Bronchial epithelial cell (primary cell): ENCODE measurements at regions not wholly inside any gene's neighbourhood (a gene's known extent, or its start where the extent isn't known, plus 50 kb on each side); places are given as distances from the start of the nearest gene placed in this dataset.
"Not testable (repeated sequence)": the region's sequence is repeated elsewhere in the genome, so short reads cannot be mapped to it uniquely, and the experiment has no call there.

Source experiments
- DNase-seq: peaks from one replicate; pipeline ENCODE4 v3.0.0-alpha.2; 2010; ENCODE audit warnings: low read depth
- FAIRE-seq: peaks from 2 replicates; lab custom pipeline; 2011; peaks lifted over from hg19 to GRCh38; lab: Jason Lieb, UNC
- H3K27me3 ChIP-seq: 2 replicates; pipeline ENCODE4 v1.5.1; 2011; ENCODE audit warnings: low read length; ENCODE audit not compliant: control insufficient read depth, insufficient read depth
- H3K36me3 ChIP-seq: 2 replicates; pipeline ENCODE4 v1.5.1; 2011; ENCODE audit warnings: low read length; ENCODE audit not compliant: control insufficient read depth, insufficient read depth
- H3K4me3 ChIP-seq: 2 replicates; pipeline ENCODE4 v1.5.1; 2011; ENCODE audit warnings: mild to moderate bottlenecking, low read depth, low read length, control low read depth
- TF ChIP-seq, protein P1 (sequence below): IDR thresholded peaks from 2 replicates; pipeline ENCODE4 v1.5.1; 2011; ENCODE audit warnings: mild to moderate bottlenecking, moderate library complexity, low read length, control low read depth, inconsistent platforms; ENCODE audit not compliant: insufficient read depth, severe bottlenecking

DNA sequence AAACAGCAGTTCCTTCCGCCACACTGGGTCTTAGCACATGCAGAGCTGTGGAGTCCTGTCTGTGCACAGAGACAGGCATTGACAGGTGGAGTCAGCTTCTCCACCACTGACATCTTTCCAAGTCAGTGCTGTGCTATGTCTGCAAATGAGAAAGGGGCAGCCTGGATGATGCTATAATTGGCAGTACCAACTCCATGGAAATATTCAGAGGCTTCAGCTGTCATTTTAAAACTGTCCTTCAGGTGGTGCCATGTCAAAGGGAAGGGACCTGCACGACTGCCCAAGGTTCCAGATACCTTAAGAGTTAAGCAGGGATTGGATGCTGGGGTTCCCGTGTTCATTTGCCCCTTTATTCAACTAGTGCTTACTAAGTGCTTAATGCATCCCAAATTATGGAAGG is 258.0 kb upstream of the PRKCQ start:
- TF ChIP-seq, protein P1, sequence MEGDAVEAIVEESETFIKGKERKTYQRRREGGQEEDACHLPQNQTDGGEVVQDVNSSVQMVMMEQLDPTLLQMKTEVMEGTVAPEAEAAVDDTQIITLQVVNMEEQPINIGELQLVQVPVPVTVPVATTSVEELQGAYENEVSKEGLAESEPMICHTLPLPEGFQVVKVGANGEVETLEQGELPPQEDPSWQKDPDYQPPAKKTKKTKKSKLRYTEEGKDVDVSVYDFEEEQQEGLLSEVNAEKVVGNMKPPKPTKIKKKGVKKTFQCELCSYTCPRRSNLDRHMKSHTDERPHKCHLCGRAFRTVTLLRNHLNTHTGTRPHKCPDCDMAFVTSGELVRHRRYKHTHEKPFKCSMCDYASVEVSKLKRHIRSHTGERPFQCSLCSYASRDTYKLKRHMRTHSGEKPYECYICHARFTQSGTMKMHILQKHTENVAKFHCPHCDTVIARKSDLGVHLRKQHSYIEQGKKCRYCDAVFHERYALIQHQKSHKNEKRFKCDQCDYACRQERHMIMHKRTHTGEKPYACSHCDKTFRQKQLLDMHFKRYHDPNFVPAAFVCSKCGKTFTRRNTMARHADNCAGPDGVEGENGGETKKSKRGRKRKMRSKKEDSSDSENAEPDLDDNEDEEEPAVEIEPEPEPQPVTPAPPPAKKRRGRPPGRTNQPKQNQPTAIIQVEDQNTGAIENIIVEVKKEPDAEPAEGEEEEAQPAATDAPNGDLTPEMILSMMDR: peak; percentile 41
- FAIRE-seq: no peak

DNA sequence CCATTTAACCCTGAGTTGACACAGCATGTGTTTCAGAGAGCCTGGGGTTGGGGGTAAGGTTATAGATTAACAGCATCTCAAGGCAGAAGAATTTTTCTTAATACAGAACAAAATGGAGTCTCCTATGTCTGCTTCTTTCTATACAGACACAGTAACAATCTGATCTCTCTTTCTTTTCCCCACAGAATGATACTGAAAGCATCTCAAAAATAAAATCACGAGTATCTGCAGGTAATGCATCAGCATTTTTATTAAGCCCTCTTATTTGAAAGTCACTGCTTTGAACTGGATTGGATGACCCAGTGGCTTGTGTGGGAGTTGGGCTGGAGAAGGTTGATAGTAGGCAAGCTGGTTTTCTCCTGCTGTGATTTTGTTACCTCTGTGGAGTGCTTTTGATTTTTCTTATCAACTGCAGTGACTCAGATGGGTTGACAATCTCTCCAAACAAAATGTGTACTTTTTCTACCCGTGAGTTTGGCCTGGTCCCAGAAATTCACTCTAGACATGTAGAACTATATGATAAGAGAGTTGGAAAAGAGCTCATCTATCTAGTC is 253.5 kb upstream of the PRKCQ start:
- TF ChIP-seq, protein P1: no peak
- Histone ChIP-seq H3K36me3 (no peaks in the 10 kb centered on the region), H3K4me3 (no peak overlapping the region), H3K27me3 (no peaks in the 10 kb centered on the region)
- FAIRE-seq: no peak
- DNase-seq: no peak

More for the DNA sequence above, 258.0 kb upstream of the PRKCQ start:
- Histone ChIP-seq H3K4me3 (no peak overlapping the region), H3K27me3 (no peaks in the 10 kb centered on the region), H3K36me3 (no peaks in the 10 kb centered on the region)
- peak; percentile 11 for DNase-seq

DNA sequence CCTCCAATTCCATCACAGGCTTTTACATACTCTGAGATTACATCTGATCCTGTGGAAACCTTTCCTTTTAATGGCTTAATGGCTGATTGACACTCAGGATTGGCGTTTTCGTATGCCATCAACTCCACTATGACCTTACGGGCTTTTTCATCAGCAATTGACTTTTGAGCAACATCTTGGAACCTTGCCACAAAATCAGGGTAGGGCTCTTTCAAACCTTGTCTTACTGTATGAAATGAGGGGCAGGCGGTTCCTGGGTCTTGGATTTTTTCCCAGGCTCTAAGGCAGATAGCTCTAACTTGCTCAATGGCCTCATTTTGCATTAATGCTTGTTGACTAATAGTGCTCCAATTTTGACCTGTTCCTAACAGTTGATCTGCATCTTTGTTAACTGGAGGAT is 250.9 kb upstream of the PRKCQ start:
- not testable (repeated sequence) for FAIRE-seq, DNase-seq, H3K36me3 ChIP-seq, H3K4me3 ChIP-seq, H3K27me3 ChIP-seq

DNA sequence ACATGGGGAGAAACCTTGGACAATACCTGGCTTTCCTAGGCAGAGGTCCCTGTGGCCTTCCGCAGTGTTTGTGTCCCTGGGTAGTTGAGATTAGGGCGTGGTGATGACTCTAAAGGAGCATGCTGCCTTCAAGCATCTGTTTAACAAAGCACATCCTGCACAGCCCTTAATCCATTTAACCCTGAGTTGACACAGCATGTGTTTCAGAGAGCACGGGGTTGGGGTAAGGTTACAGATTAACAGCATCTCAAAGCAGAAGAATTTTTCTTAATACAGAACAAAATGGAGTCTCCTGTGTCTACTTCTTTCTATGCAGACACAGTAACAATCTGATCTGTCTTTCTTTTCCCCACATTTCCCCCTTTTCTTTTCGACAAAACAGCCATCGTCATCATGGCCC is 244.7 kb upstream of the PRKCQ start:
- not testable (repeated sequence) for H3K36me3 ChIP-seq, H3K4me3 ChIP-seq, H3K27me3 ChIP-seq, DNase-seq, FAIRE-seq

DNA sequence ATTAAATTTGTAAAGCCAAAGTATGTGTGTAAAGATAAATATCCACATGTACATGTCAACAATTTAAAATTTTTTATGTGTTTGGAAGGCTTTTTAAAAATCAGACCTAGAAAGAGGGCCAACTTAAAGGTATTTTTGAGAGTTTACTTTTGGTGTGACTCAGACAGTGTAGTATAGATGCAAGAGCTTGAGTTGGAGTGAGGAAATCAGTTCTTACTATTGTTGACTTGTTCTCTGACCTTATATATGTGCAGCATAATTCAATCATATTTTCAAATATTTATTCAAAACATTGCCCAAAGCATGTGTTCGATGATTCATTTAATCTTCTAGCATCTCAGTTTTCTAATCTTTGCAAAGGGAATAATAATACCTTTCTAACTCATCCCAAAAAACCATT is 243.7 kb upstream of the PRKCQ start:
- Histone ChIP-seq H3K36me3 (peaks cover 2% of the 10 kb centered on the region), H3K27me3 (no peaks in the 10 kb centered on the region), H3K4me3 (no peak overlapping the region)
- TF ChIP-seq, protein P1: no peak
- FAIRE-seq: no peak
- DNase-seq: peak; percentile 49

DNA sequence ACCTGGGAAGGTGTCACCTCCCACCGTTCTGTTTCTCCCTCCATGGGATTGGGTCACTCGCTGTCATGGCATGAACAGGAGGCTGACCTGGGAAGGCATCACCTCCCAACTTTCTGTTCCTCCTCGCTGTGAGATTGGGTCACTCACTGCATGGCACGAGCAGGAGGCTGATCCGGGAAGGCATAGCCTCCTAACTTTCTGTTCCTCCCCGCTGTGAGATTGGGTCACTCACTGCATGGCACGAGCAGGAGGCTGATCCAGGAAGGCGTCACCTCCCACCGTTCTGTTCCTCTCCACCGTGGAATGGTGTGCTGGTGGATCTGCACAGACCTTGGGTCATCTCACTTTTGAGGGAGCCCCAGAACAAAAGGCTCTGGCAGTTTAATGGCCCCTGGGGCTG is 239.2 kb upstream of the PRKCQ start:
- no peak overlapping the region for H3K4me3 ChIP-seq
- peaks cover 2% of the 10 kb centered on the region for H3K36me3 ChIP-seq
- TF ChIP-seq, protein P1: no peak
- no peak for DNase-seq
- no peak for FAIRE-seq
- H3K27me3 ChIP-seq: no peaks in the 10 kb centered on the region

DNA sequence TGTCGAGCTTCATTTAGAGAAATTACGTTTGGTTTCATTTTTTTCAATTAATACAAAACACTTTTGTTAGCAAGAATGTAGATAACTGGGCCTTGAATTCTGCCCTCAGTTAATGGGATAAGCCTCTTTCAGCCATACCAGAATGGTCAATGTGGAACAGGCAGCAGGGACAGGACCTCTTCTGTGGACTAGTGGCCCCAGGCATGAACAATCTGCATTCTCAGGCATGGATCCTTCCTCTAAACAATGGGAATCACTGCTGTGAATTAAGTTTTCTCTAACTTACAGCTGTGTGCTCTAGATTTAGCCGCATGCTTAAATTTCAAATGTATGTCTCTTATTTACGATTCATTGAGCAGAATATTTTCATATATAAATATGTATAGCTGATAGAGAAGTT is 237.7 kb upstream of the PRKCQ start:
- no peak for FAIRE-seq

More for the DNA sequence above, 237.7 kb upstream of the PRKCQ start:
- TF ChIP-seq, protein P1: no peak
- no peak overlapping the region for H3K4me3 ChIP-seq
- H3K36me3 ChIP-seq: peaks cover 2% of the 10 kb centered on the region
- no peak for DNase-seq
- H3K27me3 ChIP-seq: no peaks in the 10 kb centered on the region
